ENCODE measurements at regions not wholly inside any gene's neighbourhood (a gene's known extent, or its start where the extent isn't known, plus 50 kb on each side); places are given as distances from the start of the nearest gene placed in this dataset.
"Not testable (repeated sequence)": the region's sequence is repeated elsewhere in the genome, so short reads cannot be mapped to it uniquely, and the experiment has no call there.

GRCh38 chrX:45400951-45401725, 200.5 kb upstream of the DIPK2B start:
- not testable (repeated sequence) for TF ChIP-seq POLR2A (IDR thresholded peaks at IDR 0.05; ENCODE audit: extremely low read depth, insufficient read length); CTCF (IDR thresholded peaks at IDR 0.05; ENCODE audit: low read depth, low read length); MYC (IDR thresholded peaks at IDR 0.05; ENCODE audit: low read depth, low read length); MAX (IDR thresholded peaks at IDR 0.05; ENCODE audit: low read depth, low read length)

All from NB4 (cell line).